Body of pancreas (tissue), 4 donors: ENCODE measurements at regions not wholly inside any gene's neighbourhood (a gene's known extent, or its start where the extent isn't known, plus 50 kb on each side); places are given as distances from the start of the nearest gene placed in this dataset.

Source experiments
- POLR2A ChIP-seq, 3 donors: fragments of 450-650 bp; IDR thresholded peaks; one replicate each; pipeline ENCODE4 v1.6.1; 2016; ENCODE audit warnings: antibody characterized with exemption in 3 of 3, mild to moderate bottlenecking in 2 of 3
- TF ChIP-seq, protein P1 (sequence below), 7 experiments: fragments of 450-650 bp in 4 of 7; fragments of 200-600 bp in 3 of 7; sonication (generic) in 3 of 7; IDR thresholded peaks; one replicate each; pipeline ENCODE4 v1.5.1; 2016 to 2019; ENCODE audit warnings: antibody characterized with exemption in 7 of 7

DNA sequence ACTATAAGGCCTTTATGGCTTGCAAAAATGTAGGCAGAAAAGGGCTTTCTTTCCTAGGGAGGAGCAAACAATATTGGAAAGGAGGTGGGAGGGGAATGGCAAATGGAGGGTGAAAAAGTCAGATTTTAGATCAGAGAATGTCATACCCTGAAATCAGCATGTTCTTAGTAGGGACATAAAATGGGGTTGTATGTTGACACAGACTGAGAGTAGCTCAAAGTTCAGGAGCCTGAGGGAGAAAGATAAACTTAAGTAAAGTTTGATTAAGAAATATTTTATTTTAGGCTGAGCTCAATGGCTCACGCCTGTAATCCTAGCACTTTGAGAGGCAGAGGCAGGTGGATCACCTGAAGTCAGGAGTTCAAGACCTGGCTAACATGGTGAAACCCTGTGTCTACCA lies 83.8 kb downstream of the ZNF737 start:
- TF ChIP-seq, protein P1, sequence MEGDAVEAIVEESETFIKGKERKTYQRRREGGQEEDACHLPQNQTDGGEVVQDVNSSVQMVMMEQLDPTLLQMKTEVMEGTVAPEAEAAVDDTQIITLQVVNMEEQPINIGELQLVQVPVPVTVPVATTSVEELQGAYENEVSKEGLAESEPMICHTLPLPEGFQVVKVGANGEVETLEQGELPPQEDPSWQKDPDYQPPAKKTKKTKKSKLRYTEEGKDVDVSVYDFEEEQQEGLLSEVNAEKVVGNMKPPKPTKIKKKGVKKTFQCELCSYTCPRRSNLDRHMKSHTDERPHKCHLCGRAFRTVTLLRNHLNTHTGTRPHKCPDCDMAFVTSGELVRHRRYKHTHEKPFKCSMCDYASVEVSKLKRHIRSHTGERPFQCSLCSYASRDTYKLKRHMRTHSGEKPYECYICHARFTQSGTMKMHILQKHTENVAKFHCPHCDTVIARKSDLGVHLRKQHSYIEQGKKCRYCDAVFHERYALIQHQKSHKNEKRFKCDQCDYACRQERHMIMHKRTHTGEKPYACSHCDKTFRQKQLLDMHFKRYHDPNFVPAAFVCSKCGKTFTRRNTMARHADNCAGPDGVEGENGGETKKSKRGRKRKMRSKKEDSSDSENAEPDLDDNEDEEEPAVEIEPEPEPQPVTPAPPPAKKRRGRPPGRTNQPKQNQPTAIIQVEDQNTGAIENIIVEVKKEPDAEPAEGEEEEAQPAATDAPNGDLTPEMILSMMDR (IDR thresholded peaks at IDR 0.05): no peak
- TF ChIP-seq POLR2A (IDR thresholded peaks at IDR 0.05): no peak
